ENCODE measurements at regions not wholly inside any gene's neighbourhood (a gene's known extent, or its start where the extent isn't known, plus 50 kb on each side); places are given as distances from the start of the nearest gene placed in this dataset.

DNA sequence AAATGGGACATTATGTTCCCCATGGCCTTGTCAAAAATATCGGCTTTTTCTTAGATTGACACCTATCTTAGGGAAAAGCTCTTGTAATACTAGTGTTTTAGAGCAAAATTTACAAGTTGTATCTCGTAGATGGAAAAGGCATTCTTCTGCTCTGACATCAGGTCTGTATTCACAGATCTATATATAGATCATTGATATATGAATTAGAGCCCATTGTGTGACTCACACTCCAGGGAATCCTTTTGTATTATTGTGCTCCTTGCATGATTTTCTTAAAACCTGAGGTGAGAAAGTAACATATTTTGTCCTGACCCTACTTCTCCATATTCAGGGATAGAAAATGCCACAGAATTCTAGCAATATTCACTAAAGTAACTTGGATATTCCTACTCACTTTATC is 1160.8 kb upstream of the B3GALT2 start:
- no peak for FAIRE-seq

More for the DNA sequence above, 1160.8 kb upstream of the B3GALT2 start:
- Histone ChIP-seq H3K4me3 (replicated peaks in 1 of 3; ENCODE audit: insufficient read depth in 1 of 3, low read depth in 1 of 3, low read length in 3 of 3) (no peak overlapping the region), H2AFZ (ENCODE audit: low read depth, low read length) (no peak overlapping the region), H3K27ac (ENCODE audit: insufficient read depth, low read depth, low read length) (no peak overlapping the region), H3K4me2 (ENCODE audit: insufficient read depth, low read length) (no peak overlapping the region), H3K27me3 (ENCODE audit: control insufficient read depth in 2 of 2, insufficient read depth in 2 of 2, low read length in 2 of 2) (no peaks in the 10 kb centered on the region), H3K36me3 (ENCODE audit: control insufficient read depth in 2 of 2, extremely low read depth in 1 of 2, insufficient read depth in 2 of 2, low read length in 2 of 2) (no peaks in the 10 kb centered on the region), H3K9me3 (replicated peaks; ENCODE audit: control insufficient read depth, insufficient read depth, low read length) (no peaks in the 10 kb centered on the region), H3K79me2 (ENCODE audit: control insufficient read depth, insufficient read depth, low read length) (no peaks in the 10 kb centered on the region), H3K9ac (replicated peaks; ENCODE audit: extremely low read depth, insufficient read depth, low read length) (no peak overlapping the region), H3K4me1 (ENCODE audit: control insufficient read depth, extremely low read depth, insufficient read depth, low read length) (no peaks in the 10 kb centered on the region), H4K20me1 (replicated peaks; ENCODE audit: control insufficient read depth, extremely low read depth, insufficient read depth, low read length) (no peaks in the 10 kb centered on the region), H3K9me1 (replicated peaks; ENCODE audit: control insufficient read depth, extremely low read depth, insufficient read depth, low read length) (no peaks in the 10 kb centered on the region)
- BruUV-seq (replicated peaks), result no TSS peak
- no peak for TF ChIP-seq MYC (IDR thresholded peaks at IDR 0.05; ENCODE audit: low read depth, low read length)
- no peak for TF ChIP-seq EZH2 (IDR thresholded peaks at IDR 0.05; ENCODE audit: borderline replicate concordance, low read depth, low read length, severe bottlenecking)
- TF ChIP-seq, protein P1, sequence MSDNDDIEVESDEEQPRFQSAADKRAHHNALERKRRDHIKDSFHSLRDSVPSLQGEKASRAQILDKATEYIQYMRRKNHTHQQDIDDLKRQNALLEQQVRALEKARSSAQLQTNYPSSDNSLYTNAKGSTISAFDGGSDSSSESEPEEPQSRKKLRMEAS (IDR thresholded peaks at IDR 0.05; ENCODE audit: insufficient read depth, insufficient read length), result no peak
- no peak for TF ChIP-seq JUN (IDR thresholded peaks at IDR 0.05; ENCODE audit: borderline replicate concordance, insufficient read depth, insufficient read length, low read depth)
- TF ChIP-seq, protein P2, sequence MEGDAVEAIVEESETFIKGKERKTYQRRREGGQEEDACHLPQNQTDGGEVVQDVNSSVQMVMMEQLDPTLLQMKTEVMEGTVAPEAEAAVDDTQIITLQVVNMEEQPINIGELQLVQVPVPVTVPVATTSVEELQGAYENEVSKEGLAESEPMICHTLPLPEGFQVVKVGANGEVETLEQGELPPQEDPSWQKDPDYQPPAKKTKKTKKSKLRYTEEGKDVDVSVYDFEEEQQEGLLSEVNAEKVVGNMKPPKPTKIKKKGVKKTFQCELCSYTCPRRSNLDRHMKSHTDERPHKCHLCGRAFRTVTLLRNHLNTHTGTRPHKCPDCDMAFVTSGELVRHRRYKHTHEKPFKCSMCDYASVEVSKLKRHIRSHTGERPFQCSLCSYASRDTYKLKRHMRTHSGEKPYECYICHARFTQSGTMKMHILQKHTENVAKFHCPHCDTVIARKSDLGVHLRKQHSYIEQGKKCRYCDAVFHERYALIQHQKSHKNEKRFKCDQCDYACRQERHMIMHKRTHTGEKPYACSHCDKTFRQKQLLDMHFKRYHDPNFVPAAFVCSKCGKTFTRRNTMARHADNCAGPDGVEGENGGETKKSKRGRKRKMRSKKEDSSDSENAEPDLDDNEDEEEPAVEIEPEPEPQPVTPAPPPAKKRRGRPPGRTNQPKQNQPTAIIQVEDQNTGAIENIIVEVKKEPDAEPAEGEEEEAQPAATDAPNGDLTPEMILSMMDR (IDR thresholded peaks at IDR 0.05; ENCODE audit: extremely low read depth in 1 of 2, insufficient read depth in 1 of 2, low read depth in 1 of 2, low read length in 2 of 2), result no peak
- TF ChIP-seq GATA2 (IDR thresholded peaks at IDR 0.05; ENCODE audit: insufficient read depth, insufficient read length, low read depth, low read length), result no peak
- no peak for TF ChIP-seq POLR2AphosphoS5 (IDR thresholded peaks at IDR 0.05; ENCODE audit: insufficient read depth, low read depth, low read length)
- no peak for TF ChIP-seq POLR2A (IDR thresholded peaks at IDR 0.05; ENCODE audit: low read depth, low read length)
- no peak for TF ChIP-seq FOS (IDR thresholded peaks at IDR 0.05; ENCODE audit: borderline replicate concordance, insufficient read depth, low read length)
- CTCF ChIA-PET, result no interaction called here
- no peak for DNase-seq (ENCODE audit: low read depth, low spot score)
- intact Hi-C loops (cut with micrococcal nuclease) (no loop called here), dilution Hi-C loops (cut with MboI; ENCODE audit: extremely low pct_ligation_motif_present, low sequenced_read_pairs) (no loop called here)
- POLR2A ChIA-PET, result no interaction called here
